ENCODE measurements at regions not wholly inside any gene's neighbourhood (a gene's known extent, or its start where the extent isn't known, plus 50 kb on each side); places are given as distances from the start of the nearest gene placed in this dataset.

DNA sequence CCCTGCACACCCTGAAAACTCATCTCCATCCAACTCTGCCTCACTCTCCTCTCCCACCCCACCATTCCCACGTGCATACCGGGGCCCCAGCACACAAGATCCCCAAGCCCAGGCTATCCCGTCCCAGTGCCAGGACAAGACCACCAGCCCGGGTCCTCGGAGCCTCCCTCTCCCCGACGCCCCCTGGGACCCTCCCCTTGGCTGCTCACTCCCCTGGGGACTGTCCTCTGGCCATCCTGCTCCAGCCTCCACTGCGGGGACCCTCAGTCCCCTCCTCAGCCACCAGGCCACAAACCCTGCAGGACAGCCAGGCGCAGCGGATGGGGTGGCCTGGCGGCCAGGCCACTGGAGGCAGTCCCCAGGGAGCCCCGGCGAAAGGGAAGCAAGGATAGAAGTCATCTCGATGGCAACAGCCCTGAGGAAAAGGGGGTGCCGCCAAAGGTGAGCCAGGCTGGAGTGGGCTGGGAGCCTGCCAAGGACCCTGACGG lies 62.8 kb downstream of the C9orf50 start:
- no peak for TF ChIP-seq POLR2A (IDR thresholded peaks at IDR 0.05)
- TF ChIP-seq, protein P1, sequence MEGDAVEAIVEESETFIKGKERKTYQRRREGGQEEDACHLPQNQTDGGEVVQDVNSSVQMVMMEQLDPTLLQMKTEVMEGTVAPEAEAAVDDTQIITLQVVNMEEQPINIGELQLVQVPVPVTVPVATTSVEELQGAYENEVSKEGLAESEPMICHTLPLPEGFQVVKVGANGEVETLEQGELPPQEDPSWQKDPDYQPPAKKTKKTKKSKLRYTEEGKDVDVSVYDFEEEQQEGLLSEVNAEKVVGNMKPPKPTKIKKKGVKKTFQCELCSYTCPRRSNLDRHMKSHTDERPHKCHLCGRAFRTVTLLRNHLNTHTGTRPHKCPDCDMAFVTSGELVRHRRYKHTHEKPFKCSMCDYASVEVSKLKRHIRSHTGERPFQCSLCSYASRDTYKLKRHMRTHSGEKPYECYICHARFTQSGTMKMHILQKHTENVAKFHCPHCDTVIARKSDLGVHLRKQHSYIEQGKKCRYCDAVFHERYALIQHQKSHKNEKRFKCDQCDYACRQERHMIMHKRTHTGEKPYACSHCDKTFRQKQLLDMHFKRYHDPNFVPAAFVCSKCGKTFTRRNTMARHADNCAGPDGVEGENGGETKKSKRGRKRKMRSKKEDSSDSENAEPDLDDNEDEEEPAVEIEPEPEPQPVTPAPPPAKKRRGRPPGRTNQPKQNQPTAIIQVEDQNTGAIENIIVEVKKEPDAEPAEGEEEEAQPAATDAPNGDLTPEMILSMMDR (IDR thresholded peaks at IDR 0.05) = no peak
